Body of pancreas (tissue), 4 donors: ENCODE measurements at regions not wholly inside any gene's neighbourhood (a gene's known extent, or its start where the extent isn't known, plus 50 kb on each side); places are given as distances from the start of the nearest gene placed in this dataset.

Experiments used
- ATAC-seq: fragments of 150-250 bp; one replicate; pipeline ENCODE4 v1.9.1; 2016
- DNase-seq, 4 donors: peaks; one replicate each; pipeline ENCODE4 v3.0.0-alpha.2; 2019
- H3K27ac ChIP-seq, 4 donors: fragments of 200-600 bp; sonication (generic); 1 replicate in 3 of 4; 2 replicates in 1 of 4; pipeline versions ENCODE4 v1.5.1 to v1.6.1; 2016 to 2019; ENCODE audit warnings: mild to moderate bottlenecking in 1 of 4, mixed read lengths in 1 of 4, moderate library complexity in 1 of 4
- H3K27me3 ChIP-seq, 2 donors: fragments of 200-600 bp; sonication (generic); one replicate each; pipeline ENCODE4 v1.6.0; 2016; ENCODE audit warnings: mild to moderate bottlenecking in 1 of 2
- H3K36me3 ChIP-seq, 2 donors: fragments of 200-600 bp; sonication (generic); replicated peaks in 1 of 2; 2 replicates each; pipeline ENCODE4 v1.5.1; 2016; ENCODE audit warnings: low read depth in 2 of 2; ENCODE audit not compliant: insufficient read depth in 1 of 2
- H3K4me1 ChIP-seq: fragments of 200-600 bp; sonication (generic); one replicate; pipeline ENCODE4 v1.6.0; 2016
- H3K4me3 ChIP-seq, 2 donors: fragments of 200-600 bp; sonication (generic); 1 replicate in 1 of 2; 2 replicates in 1 of 2; pipeline ENCODE4 v1.5.1; 2016 to 2019
- H3K9me3 ChIP-seq, 3 donors: fragments of 200-600 bp; sonication (generic); 1 replicate in 2 of 3; 2 replicates in 1 of 3; pipeline ENCODE4 v1.5.1; 2016
- POLR2A ChIP-seq, 3 donors: fragments of 450-650 bp; IDR thresholded peaks; one replicate each; pipeline ENCODE4 v1.6.1; 2016; ENCODE audit warnings: antibody characterized with exemption in 3 of 3, mild to moderate bottlenecking in 2 of 3
- WGBS, 2 donors: methylation state at CpG; one replicate each; pipeline ENCODE4 v1.1.5; 2017; 5-methylcytosine and 5-hydroxymethylcytosine counted together
- intact Hi-C: fragments of 100-400 bp; cut with DNase I; formaldehyde crosslinking; loops from one replicate; pipeline ENCODE4 v1.15.1; 2023
- TF ChIP-seq, protein P1 (sequence below), 7 experiments: fragments of 450-650 bp in 4 of 7; fragments of 200-600 bp in 3 of 7; sonication (generic) in 3 of 7; IDR thresholded peaks; one replicate each; pipeline ENCODE4 v1.5.1; 2016 to 2019; ENCODE audit warnings: antibody characterized with exemption in 7 of 7

DNA sequence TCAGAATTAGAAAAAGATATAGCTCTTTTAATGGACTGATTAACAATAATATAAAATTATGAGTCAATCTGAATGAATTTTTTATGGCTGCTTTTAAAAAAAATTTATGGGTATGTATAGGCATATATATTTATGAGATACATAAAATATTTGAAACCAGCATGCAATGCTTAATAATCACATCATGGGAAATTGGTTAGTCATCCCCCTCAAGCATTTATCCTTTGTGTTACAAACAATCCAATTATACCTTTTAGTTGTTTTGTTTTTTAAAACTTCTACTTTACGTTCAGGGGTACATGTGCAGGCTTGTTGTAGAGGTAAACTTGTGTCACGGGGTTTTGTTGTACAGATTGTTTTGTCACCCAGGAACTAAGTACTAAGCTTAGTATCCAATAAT lies 63.4 kb upstream of the HMGCLL1 start:
- DNase-seq (no peak), ATAC-seq (no peak)
- intact Hi-C loops, result no loop called here
- TF ChIP-seq, protein P1, sequence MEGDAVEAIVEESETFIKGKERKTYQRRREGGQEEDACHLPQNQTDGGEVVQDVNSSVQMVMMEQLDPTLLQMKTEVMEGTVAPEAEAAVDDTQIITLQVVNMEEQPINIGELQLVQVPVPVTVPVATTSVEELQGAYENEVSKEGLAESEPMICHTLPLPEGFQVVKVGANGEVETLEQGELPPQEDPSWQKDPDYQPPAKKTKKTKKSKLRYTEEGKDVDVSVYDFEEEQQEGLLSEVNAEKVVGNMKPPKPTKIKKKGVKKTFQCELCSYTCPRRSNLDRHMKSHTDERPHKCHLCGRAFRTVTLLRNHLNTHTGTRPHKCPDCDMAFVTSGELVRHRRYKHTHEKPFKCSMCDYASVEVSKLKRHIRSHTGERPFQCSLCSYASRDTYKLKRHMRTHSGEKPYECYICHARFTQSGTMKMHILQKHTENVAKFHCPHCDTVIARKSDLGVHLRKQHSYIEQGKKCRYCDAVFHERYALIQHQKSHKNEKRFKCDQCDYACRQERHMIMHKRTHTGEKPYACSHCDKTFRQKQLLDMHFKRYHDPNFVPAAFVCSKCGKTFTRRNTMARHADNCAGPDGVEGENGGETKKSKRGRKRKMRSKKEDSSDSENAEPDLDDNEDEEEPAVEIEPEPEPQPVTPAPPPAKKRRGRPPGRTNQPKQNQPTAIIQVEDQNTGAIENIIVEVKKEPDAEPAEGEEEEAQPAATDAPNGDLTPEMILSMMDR (IDR thresholded peaks at IDR 0.05), result no peak
- no peak for TF ChIP-seq POLR2A (IDR thresholded peaks at IDR 0.05)
- Histone ChIP-seq H3K27me3 (no peaks in the 10 kb centered on the region), H3K4me3 (no peak overlapping the region), H3K27ac (no peak overlapping the region), H3K4me1 (no peaks in the 10 kb centered on the region), H3K9me3 (no peaks in the 10 kb centered on the region), H3K36me3 (no peaks in the 10 kb centered on the region)
- WGBS, 2 donors, result 77 to 94% methylated on average over 2 of the region's 2 CpGs

DNA sequence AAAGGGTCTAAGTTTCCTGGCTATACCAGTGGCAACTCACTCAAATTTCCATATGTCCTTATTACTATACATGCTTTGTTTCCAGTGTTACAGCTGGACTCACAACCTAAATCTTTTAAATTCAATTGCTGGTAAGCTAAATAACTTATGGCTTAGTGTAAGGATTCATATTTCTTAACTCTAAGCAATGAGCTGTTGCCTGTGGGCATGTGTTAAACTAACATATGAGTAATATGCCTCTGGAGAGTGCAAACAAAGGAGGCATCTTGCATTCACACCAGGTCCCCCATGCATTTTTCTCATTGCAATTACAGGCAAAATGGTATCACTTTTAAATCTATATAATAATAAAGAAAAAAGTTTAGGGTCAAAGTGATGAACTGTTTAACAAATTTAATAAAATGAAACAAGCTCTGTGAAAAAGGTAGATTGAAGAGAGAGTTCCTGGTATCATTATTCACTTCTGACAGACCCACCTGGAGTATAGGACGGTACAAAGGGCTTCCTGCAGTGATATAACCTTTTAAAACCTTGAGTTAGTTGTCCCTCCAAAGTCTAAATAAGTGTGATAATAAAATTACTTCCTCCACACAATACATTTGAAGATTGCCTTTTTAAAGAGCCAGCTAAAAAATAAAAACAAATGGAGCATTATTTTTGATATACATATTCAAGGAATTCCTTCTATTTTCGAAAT lies 57.6 kb upstream of the HMGCLL1 start:
- no peak for DNase-seq
- no peak overlapping the region for H3K4me3 ChIP-seq
- no peaks in the 10 kb centered on the region for H3K9me3 ChIP-seq
- ATAC-seq, result no peak
- WGBS, 2 donors, result 38 to 52% methylated on average over 2 of the region's 2 CpGs
- no peak overlapping the region for H3K27ac ChIP-seq
- H3K4me1 ChIP-seq, result no peaks in the 10 kb centered on the region
- no peak for TF ChIP-seq POLR2A (IDR thresholded peaks at IDR 0.05)
- TF ChIP-seq, protein P1 (IDR thresholded peaks at IDR 0.05), result no peak
- intact Hi-C loops, result no loop called here
- H3K36me3 ChIP-seq, result no peaks in the 10 kb centered on the region
- H3K27me3 ChIP-seq, result no peaks in the 10 kb centered on the region

DNA sequence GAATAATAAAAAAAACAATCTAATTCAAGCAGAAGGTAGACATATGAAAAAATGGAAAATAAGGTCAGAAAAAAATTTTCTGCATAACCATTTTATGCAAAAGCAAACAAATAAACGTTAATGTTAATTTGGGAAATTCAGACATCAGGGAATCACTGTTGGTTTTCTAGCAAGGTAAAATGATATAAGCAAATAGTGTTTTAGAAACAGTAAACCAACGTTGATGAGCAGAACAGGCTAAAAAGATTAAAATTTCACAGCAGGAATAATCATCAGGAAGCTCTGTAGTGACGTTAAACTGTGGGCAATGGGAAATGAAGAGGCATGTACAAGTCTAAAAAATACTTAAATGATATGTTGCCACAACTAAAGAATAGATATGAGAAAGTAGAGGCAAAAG lies 54.5 kb upstream of the HMGCLL1 start:
- TF ChIP-seq POLR2A (IDR thresholded peaks at IDR 0.05), result no peak
- TF ChIP-seq, protein P1 (IDR thresholded peaks at IDR 0.05), result no peak
- ATAC-seq, result no peak
- Histone ChIP-seq H3K4me3 (no peak overlapping the region), H3K36me3 (no peaks in the 10 kb centered on the region), H3K27me3 (no peaks in the 10 kb centered on the region), H3K9me3 (no peaks in the 10 kb centered on the region), H3K27ac (no peak overlapping the region), H3K4me1 (no peaks in the 10 kb centered on the region)
- intact Hi-C loops, result no loop called here
- DNase-seq, result no peak
- 58 to 66% methylated on average over 3 of the region's 3 CpGs for WGBS, 2 donors

DNA sequence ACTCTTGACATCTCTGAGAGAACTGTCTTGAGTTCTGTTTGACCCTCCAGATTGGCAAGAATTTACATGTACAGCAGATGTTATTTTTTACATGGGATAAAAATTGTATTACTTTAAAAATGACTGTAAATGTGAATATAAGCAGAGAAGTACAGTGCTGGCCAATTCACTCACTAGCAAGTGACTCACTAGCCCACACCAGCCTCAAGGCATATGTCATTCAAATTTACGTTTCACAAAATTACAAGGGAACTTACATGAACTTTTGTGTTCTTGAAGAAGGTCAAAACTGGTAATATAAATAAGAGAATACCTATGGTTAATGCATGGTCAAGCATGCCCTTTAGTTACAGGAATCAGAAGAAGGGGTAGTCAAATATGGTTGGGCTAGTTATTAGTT lies 54.0 kb upstream of the HMGCLL1 start:
- TF ChIP-seq, protein P1 (IDR thresholded peaks at IDR 0.05), result no peak
- TF ChIP-seq POLR2A (IDR thresholded peaks at IDR 0.05), result no peak
- H3K27me3 ChIP-seq, result no peaks in the 10 kb centered on the region
- ATAC-seq, result no peak
- WGBS, 2 donors, result 76 to 86% methylated on average over 1 of the region's 1 CpG
- no peak overlapping the region for H3K4me3 ChIP-seq
- H3K27ac ChIP-seq, result no peak overlapping the region
- intact Hi-C loops, result no loop called here
- H3K36me3 ChIP-seq, result no peaks in the 10 kb centered on the region
- no peaks in the 10 kb centered on the region for H3K9me3 ChIP-seq
- no peaks in the 10 kb centered on the region for H3K4me1 ChIP-seq
- no peak for DNase-seq
